ENCODE measurements at regions not wholly inside any gene's neighbourhood (a gene's known extent, or its start where the extent isn't known, plus 50 kb on each side); places are given as distances from the start of the nearest gene placed in this dataset.

- H3K27ac ChIP-seq, result peak overlapping the region; percentile 15
- DNase-seq, result no peak
- H3K9me3 ChIP-seq, result no peaks in the 10 kb centered on the region
- peaks cover 14% of the 10 kb centered on the region for H3K4me1 ChIP-seq
- H3K27me3 ChIP-seq (ENCODE audit: low read depth), result no peaks in the 10 kb centered on the region
- H3K36me3 ChIP-seq, result no peaks in the 10 kb centered on the region
- ATAC-seq, result peak; percentile 75 to 79
- no peak for TF ChIP-seq CTCF (IDR thresholded peaks at IDR 0.05)
- H3K4me3 ChIP-seq, result no peak overlapping the region
- intact Hi-C loops (cut with DNase I), result no loop called here
These were observed 51.6 kb upstream of the SRP54 start for GRCh38 chr14:34931206-34931605.

GRCh38 chr14:34930591-34931091 is 52.2 kb upstream of the SRP54 start:
- intact Hi-C loops (cut with DNase I), result no loop called here
- H3K4me1 ChIP-seq, result peaks cover 14% of the 10 kb centered on the region
- H3K9me3 ChIP-seq, result no peaks in the 10 kb centered on the region
- H3K27ac ChIP-seq, result peak overlapping the region; percentile 15
- no peaks in the 10 kb centered on the region for H3K27me3 ChIP-seq (ENCODE audit: low read depth)
- no peaks in the 10 kb centered on the region for H3K36me3 ChIP-seq
- no peak for TF ChIP-seq CTCF (IDR thresholded peaks at IDR 0.05)
- DNase-seq (no peak), ATAC-seq (peak in 1 of 2 donors; percentile 26)
- H3K4me3 ChIP-seq, result no peak overlapping the region

GRCh38 chr14:34926552-34926951 is 51.4 kb upstream of the BAZ1A start:
- Histone ChIP-seq H3K27ac (no peak overlapping the region), H3K36me3 (no peaks in the 10 kb centered on the region), H3K4me3 (no peak overlapping the region), H3K4me1 (peaks cover 12% of the 10 kb centered on the region), H3K9me3 (no peaks in the 10 kb centered on the region), H3K27me3 (ENCODE audit: low read depth) (no peaks in the 10 kb centered on the region)
- no peak for TF ChIP-seq CTCF (IDR thresholded peaks at IDR 0.05)
- no peak for ATAC-seq
- intact Hi-C loops (cut with DNase I), result no loop called here
- no peak for DNase-seq
